Glutamatergic neuron (in vitro differentiated cells): ENCODE measurements at regions not wholly inside any gene's neighbourhood (a gene's known extent, or its start where the extent isn't known, plus 50 kb on each side); places are given as distances from the start of the nearest gene placed in this dataset.

Experiments
- DNase-seq: peaks from one replicate; pipeline ENCODE4 v3.0.0; 2022
- H3K27ac Mint-ChIP-seq: one replicate; pipeline ENCODE4 v1.8.0; 2020; ENCODE audit warnings: mild to moderate bottlenecking, mixed read lengths, inconsistent platforms; ENCODE audit not compliant: unreplicated experiment
- H3K27me3 Mint-ChIP-seq: one replicate; pipeline ENCODE4 v1.8.0; 2020; ENCODE audit warnings: mild to moderate bottlenecking, moderate library complexity, mixed read lengths, inconsistent platforms; ENCODE audit not compliant: unreplicated experiment
- H3K36me3 Mint-ChIP-seq: one replicate; pipeline ENCODE4 v1.8.0; 2020; ENCODE audit warnings: mild to moderate bottlenecking, mixed read lengths, inconsistent platforms; ENCODE audit not compliant: unreplicated experiment
- H3K4me1 Mint-ChIP-seq: one replicate; pipeline ENCODE4 v1.8.0; 2020; ENCODE audit warnings: mild to moderate bottlenecking, low read depth, mixed read lengths, inconsistent platforms; ENCODE audit not compliant: unreplicated experiment
- H3K4me3 Mint-ChIP-seq: one replicate; pipeline ENCODE4 v1.8.0; 2020; ENCODE audit warnings: mild to moderate bottlenecking, mixed read lengths, inconsistent platforms; ENCODE audit not compliant: unreplicated experiment
- H3K9me3 Mint-ChIP-seq: one replicate; pipeline ENCODE4 v1.8.0; 2020; ENCODE audit warnings: mild to moderate bottlenecking, moderate library complexity, mixed read lengths, inconsistent platforms; ENCODE audit not compliant: unreplicated experiment
- CTCF ChIP-seq: fragments of 200-600 bp; sonication (generic); IDR thresholded peaks from one replicate; pipeline ENCODE4 v1.5.0; 2021; ENCODE audit not compliant: partially characterized antibody, unreplicated experiment

- peaks cover 2% of the 10 kb centered on the region for H3K4me1 Mint-ChIP-seq
- H3K27ac Mint-ChIP-seq, result no peak overlapping the region
- no peak overlapping the region for H3K4me3 Mint-ChIP-seq
- peaks cover 4% of the 10 kb centered on the region for H3K36me3 Mint-ChIP-seq
- no peak for TF ChIP-seq CTCF
- H3K9me3 Mint-ChIP-seq, result peaks cover 10% of the 10 kb centered on the region
- H3K27me3 Mint-ChIP-seq, result peaks cover 5% of the 10 kb centered on the region
- DNase-seq, result no peak
These were observed 173.2 kb downstream of the MN1 start for GRCh38 chr22:27628341-27628740.

- no peak for TF ChIP-seq CTCF
- Mint-ChIP-seq H3K9me3 (peaks cover 10% of the 10 kb centered on the region), H3K4me1 (peaks cover 2% of the 10 kb centered on the region), H3K27me3 (peaks cover 5% of the 10 kb centered on the region), H3K36me3 (peaks cover 4% of the 10 kb centered on the region), H3K27ac (no peak overlapping the region), H3K4me3 (no peak overlapping the region)
- DNase-seq, result no peak
These were observed 172.5 kb downstream of the MN1 start for GRCh38 chr22:27628891-27629631.

GRCh38 chr22:27629908-27630673 lies 171.5 kb downstream of the MN1 start:
- no peak overlapping the region for H3K4me3 Mint-ChIP-seq

GRCh38 chr22:27630754-27631153 lies 170.8 kb downstream of the MN1 start:
- TF ChIP-seq CTCF, result no peak
- Mint-ChIP-seq H3K36me3 (peaks cover 4% of the 10 kb centered on the region), H3K4me1 (peaks cover 4% of the 10 kb centered on the region), H3K27me3 (peaks cover 7% of the 10 kb centered on the region), H3K27ac (no peak overlapping the region), H3K9me3 (peaks cover 10% of the 10 kb centered on the region), H3K4me3 (no peak overlapping the region)
- DNase-seq, result no peak

More at GRCh38 chr22:27629908-27630673, 171.5 kb downstream of the MN1 start:
- peak; percentile 53 for DNase-seq
- no peak for TF ChIP-seq CTCF
- no peak overlapping the region for H3K27ac Mint-ChIP-seq
- peaks cover 4% of the 10 kb centered on the region for H3K36me3 Mint-ChIP-seq
- H3K9me3 Mint-ChIP-seq, result peaks cover 10% of the 10 kb centered on the region
- peaks cover 7% of the 10 kb centered on the region for H3K27me3 Mint-ChIP-seq
- H3K4me1 Mint-ChIP-seq, result peaks cover 4% of the 10 kb centered on the region

GRCh38 chr22:27631641-27632040 lies 169.9 kb downstream of the MN1 start:
- TF ChIP-seq CTCF, result no peak
- peaks cover 13% of the 10 kb centered on the region for H3K27me3 Mint-ChIP-seq
- no peak overlapping the region for H3K4me3 Mint-ChIP-seq
- DNase-seq, result no peak
- peaks cover 4% of the 10 kb centered on the region for H3K36me3 Mint-ChIP-seq
- peak overlapping the region; percentile 1 for H3K27ac Mint-ChIP-seq
- peaks cover 4% of the 10 kb centered on the region for H3K4me1 Mint-ChIP-seq
- H3K9me3 Mint-ChIP-seq, result peaks cover 10% of the 10 kb centered on the region
